Pancreas (tissue), 10 donors: ENCODE measurements at regions not wholly inside any gene's neighbourhood (a gene's known extent, or its start where the extent isn't known, plus 50 kb on each side); places are given as distances from the start of the nearest gene placed in this dataset.

ENCODE experiments used
- ATAC-seq, 4 donors: fragments of 200-7000 bp; cut with Tn5 transposase; one replicate each; pipeline versions ENCODE4 v1.8.0 to v1.9.1; 2020; ENCODE audit warnings: mild to moderate bottlenecking in 4 of 4, moderate library complexity in 4 of 4
- DNase-seq, 6 donors: peaks; one replicate each; pipeline ENCODE4 v3.0.0-alpha.2; 2020
- FAIRE-seq: peaks from 2 replicates; lab custom pipeline; 2012; peaks lifted over from hg19 to GRCh38; lab: Jason Lieb, UNC
- H3K27ac ChIP-seq, 4 donors: fragments of 200-600 bp; sonication (generic); 1 replicate in 3 of 4; 2 replicates in 1 of 4; pipeline versions ENCODE4 v1.5.0 to v1.8.0; 2020
- H3K27me3 ChIP-seq, 4 donors: fragments of 200-600 bp; one replicate each; pipeline ENCODE4 v1.8.0; 2021
- H3K36me3 ChIP-seq, 3 donors: fragments of 200-600 bp; sonication (generic) in 1 of 3; one replicate each; pipeline versions ENCODE4 v1.5.0 to v1.8.0; 2020 to 2021
- H3K4me1 ChIP-seq, 3 donors: fragments of 200-600 bp; one replicate each; pipeline ENCODE4 v1.8.0; 2021
- H3K4me3 ChIP-seq, 4 donors: fragments of 200-600 bp; sonication (generic) in 2 of 4; one replicate each; pipeline versions ENCODE4 v1.5.0 to v1.8.0; 2020 to 2021
- H3K9me3 ChIP-seq, 4 donors: fragments of 200-600 bp; one replicate each; pipeline ENCODE4 v1.8.0; 2021
- CTCF ChIP-seq, 4 donors: fragments of 200-600 bp; sonication (generic) in 3 of 4; IDR thresholded peaks; one replicate each; pipeline versions ENCODE4 v1.5.0 to v1.8.0; 2021; ENCODE audit warnings: antibody characterized with exemption in 4 of 4
- WGBS, 2 donors: extraction: QIAGEN DNeasy Blood & Tissue Kit; methylation state at CpG; one replicate each; pipeline ENCODE4 v1.1.7; 2013; 5-methylcytosine and 5-hydroxymethylcytosine counted together
- intact Hi-C, 3 donors: fragments of 100-400 bp; cut with DNase I; formaldehyde crosslinking; loops; one replicate each; pipeline versions ENCODE4 v1.11.1 to v1.14.2; 2022
- donor health status: healthy with polysubstance abuse.
- donor health status: DM: no; HTN: no; CAD: no; lungs with moderate emphysema.
- donor health status: DM: no; HTN: no; CAD: no.
- donor health status: control.
- donor health status: control.
- donor health status: Bipolar disorder and iron deficiency.
- donor health status: DM: yes; HTN: yes; CAD: no.
- donor health status: DM: no; HTN: no; CAD: no.
- donor health status: DM: no; HTN: no; CAD: no.
- donor health status: DM: yes; HTN: yes; CAD: no.

GRCh38 chr2:51619961-51620360 lies 588.0 kb upstream of the NRXN1 start:
- TF ChIP-seq CTCF (IDR thresholded peaks at IDR 0.05) = no peak

GRCh38 chr2:51612387-51612786 lies 580.5 kb upstream of the NRXN1 start:
- FAIRE-seq (no peak), ATAC-seq (no peak), DNase-seq (no peak)
- Histone ChIP-seq H3K4me1 (no peaks in the 10 kb centered on the region), H3K4me3 (no peak overlapping the region), H3K27me3 (no peaks in the 10 kb centered on the region), H3K27ac (no peak overlapping the region), H3K36me3 (no peaks in the 10 kb centered on the region), H3K9me3 (no peaks in the 10 kb centered on the region)
- 54 to 69% methylated on average over 3 of the region's 3 CpGs for WGBS, 2 donors
- intact Hi-C loops = no loop called here
- no peak for TF ChIP-seq CTCF (IDR thresholded peaks at IDR 0.05)

More at GRCh38 chr2:51619961-51620360, 588.0 kb upstream of the NRXN1 start:
- 70 to 85% methylated on average over 1 of the region's 1 CpG for WGBS, 2 donors
- Histone ChIP-seq H3K4me3 (no peak overlapping the region), H3K4me1 (no peaks in the 10 kb centered on the region), H3K27me3 (no peaks in the 10 kb centered on the region), H3K9me3 (no peaks in the 10 kb centered on the region), H3K27ac (no peak overlapping the region), H3K36me3 (no peaks in the 10 kb centered on the region)
- FAIRE-seq (no peak), DNase-seq (no peak), ATAC-seq (no peak)
- intact Hi-C loops = no loop called here

- TF ChIP-seq CTCF (IDR thresholded peaks at IDR 0.05) = no peak
- Histone ChIP-seq H3K36me3 (no peaks in the 10 kb centered on the region), H3K27ac (no peak overlapping the region), H3K4me1 (no peaks in the 10 kb centered on the region), H3K27me3 (no peaks in the 10 kb centered on the region), H3K4me3 (no peak overlapping the region), H3K9me3 (no peaks in the 10 kb centered on the region)
- ATAC-seq = no peak
- no peak for FAIRE-seq
- 78 to 83% methylated on average over 5 of the region's 5 CpGs for WGBS, 2 donors
- DNase-seq = no peak
- intact Hi-C loops = no loop called here
These were observed 569.8 kb upstream of the NRXN1 start for GRCh38 chr2:51601706-51602105.

GRCh38 chr2:51597086-51597485 lies 565.2 kb upstream of the NRXN1 start:
- Histone ChIP-seq H3K27me3 (no peaks in the 10 kb centered on the region), H3K4me3 (no peak overlapping the region), H3K36me3 (no peaks in the 10 kb centered on the region), H3K9me3 (no peaks in the 10 kb centered on the region), H3K27ac (no peak overlapping the region), H3K4me1 (no peaks in the 10 kb centered on the region)
- FAIRE-seq = no peak
- intact Hi-C loops = no loop called here
- no peak for ATAC-seq
- TF ChIP-seq CTCF (IDR thresholded peaks at IDR 0.05) = no peak
- no peak for DNase-seq

GRCh38 chr2:51595836-51596235 lies 563.9 kb upstream of the NRXN1 start:
- H3K4me3 ChIP-seq = no peak overlapping the region
- intact Hi-C loops = no loop called here
- no peak for TF ChIP-seq CTCF (IDR thresholded peaks at IDR 0.05)
- ATAC-seq (no peak), DNase-seq (no peak), FAIRE-seq (no peak)
- no peaks in the 10 kb centered on the region for H3K36me3 ChIP-seq
- no peaks in the 10 kb centered on the region for H3K4me1 ChIP-seq
- no peak overlapping the region for H3K27ac ChIP-seq
- no peaks in the 10 kb centered on the region for H3K9me3 ChIP-seq
- H3K27me3 ChIP-seq = no peaks in the 10 kb centered on the region
